Renal cortex interstitium (tissue), 11 donors: ENCODE measurements at regions not wholly inside any gene's neighbourhood (a gene's known extent, or its start where the extent isn't known, plus 50 kb on each side); places are given as distances from the start of the nearest gene placed in this dataset.
"Not testable (repeated sequence)": the region's sequence is repeated elsewhere in the genome, so short reads cannot be mapped to it uniquely, and the experiment has no call there.

Experiments
- DNase-seq, 11 donors: peaks; one replicate each; pipeline ENCODE4 v3.0.0-alpha.2; 2013; ENCODE audit warnings: low read depth in 9 of 11, low spot score in 4 of 11; ENCODE audit errors: extremely low read depth in 1 of 11

GRCh38 chr2:186972281-186972970, 123.5 kb upstream of the ZSWIM2 start:
- DNase-seq, result no peak

GRCh38 chr2:186968277-186968676, 119.3 kb upstream of the ZSWIM2 start:
- no peak for DNase-seq

- DNase-seq, result no peak
Observed at GRCh38 chr2:186966015-186966414, 117.0 kb upstream of the ZSWIM2 start.

- no peak for DNase-seq
Observed at GRCh38 chr2:186962085-186962747, 113.2 kb upstream of the ZSWIM2 start.

- DNase-seq, result not testable (repeated sequence)
Observed at GRCh38 chr2:186960241-186960640, 111.3 kb upstream of the ZSWIM2 start.

- no peak for DNase-seq
Observed at GRCh38 chr2:186959486-186959885, 110.5 kb upstream of the ZSWIM2 start.

- DNase-seq, result no peak
Observed at GRCh38 chr2:186950694-186951093, 101.7 kb upstream of the ZSWIM2 start.

- no peak for DNase-seq
Observed at GRCh38 chr2:186949726-186950256, 100.8 kb upstream of the ZSWIM2 start.

- no peak for DNase-seq
Observed at GRCh38 chr2:186947516-186947915, 98.5 kb upstream of the ZSWIM2 start.

- DNase-seq, result no peak
Observed at GRCh38 chr2:186946896-186947467, 98.0 kb upstream of the ZSWIM2 start.

- DNase-seq, result no peak
Observed at GRCh38 chr2:186941853-186942252, 92.9 kb upstream of the ZSWIM2 start.

GRCh38 chr2:186940463-186940862, 91.5 kb upstream of the ZSWIM2 start:
- DNase-seq, result no peak

- no peak for DNase-seq
Observed at GRCh38 chr2:186934420-186934819, 85.5 kb upstream of the ZSWIM2 start.

- no peak for DNase-seq
Observed at GRCh38 chr2:186927867-186928191, 78.9 kb upstream of the ZSWIM2 start.

GRCh38 chr2:186927185-186927866, 78.4 kb upstream of the ZSWIM2 start:
- no peak for DNase-seq

- no peak for DNase-seq
Observed at GRCh38 chr2:186925514-186925913, 76.5 kb upstream of the ZSWIM2 start.

GRCh38 chr2:186922316-186922715, 73.3 kb upstream of the ZSWIM2 start:
- not testable (repeated sequence) for DNase-seq

GRCh38 chr2:186919296-186919695, 70.3 kb upstream of the ZSWIM2 start:
- DNase-seq, result no peak

GRCh38 chr2:186918495-186918894, 69.5 kb upstream of the ZSWIM2 start:
- no peak for DNase-seq

GRCh38 chr2:186917866-186918265, 68.9 kb upstream of the ZSWIM2 start:
- DNase-seq, result no peak
